ENCODE measurements at regions not wholly inside any gene's neighbourhood (a gene's known extent, or its start where the extent isn't known, plus 50 kb on each side); places are given as distances from the start of the nearest gene placed in this dataset.

GRCh38 chr13:48761256-48761655 lies 107.5 kb downstream of the CYSLTR2 start:
- Histone ChIP-seq H3K27me3 (replicated peaks; ENCODE audit: control insufficient read depth, insufficient read depth, low read length) (no peaks in the 10 kb centered on the region; the same call in 1 of the 2 replicates), H3K4me3 (replicated peaks; ENCODE audit: low read depth, low read length) (no peak overlapping the region), H3K36me3 (ENCODE audit: control insufficient read depth, insufficient read depth, low read length) (no peaks in the 10 kb centered on the region)
- no peak for DNase-seq (ENCODE audit: extremely low read depth, insufficient read length)
- TF ChIP-seq CTCF (IDR thresholded peaks at IDR 0.05; ENCODE audit: insufficient read depth, low read length, poor library complexity, severe bottlenecking) = no peak

- Histone ChIP-seq H3K36me3 (ENCODE audit: control insufficient read depth, insufficient read depth, low read length) (no peaks in the 10 kb centered on the region), H3K27me3 (replicated peaks; ENCODE audit: control insufficient read depth, insufficient read depth, low read length) (no peaks in the 10 kb centered on the region; the same call in none of the 2 replicates), H3K4me3 (replicated peaks; ENCODE audit: low read depth, low read length) (no peak overlapping the region)
- peak; percentile 26 for DNase-seq (ENCODE audit: extremely low read depth, insufficient read length)
- TF ChIP-seq CTCF (IDR thresholded peaks at IDR 0.05; ENCODE audit: insufficient read depth, low read length, poor library complexity, severe bottlenecking) = peak; percentile 97
These were observed 115.5 kb downstream of the CYSLTR2 start for GRCh38 chr13:48769107-48769704.

DNA sequence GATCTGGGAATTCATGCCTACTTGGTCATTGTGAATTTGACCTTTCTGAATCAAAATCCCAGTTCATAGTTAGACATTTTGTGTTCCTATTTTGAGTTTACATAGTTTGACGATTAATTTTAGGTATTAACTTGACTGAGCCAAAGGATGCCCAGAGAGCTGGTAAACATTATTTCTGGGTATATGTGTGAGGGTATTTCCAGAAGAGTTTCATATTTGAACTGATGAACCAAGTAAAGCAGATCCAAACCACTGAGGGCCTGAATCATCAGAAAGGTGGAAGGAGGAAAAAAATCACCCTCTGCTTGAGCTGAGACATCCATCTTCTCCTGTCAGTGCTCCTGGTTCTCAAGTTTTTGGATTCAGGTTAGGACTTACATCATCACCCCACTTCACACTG lies 116.6 kb downstream of the CYSLTR2 start:
- Histone ChIP-seq H3K27me3 (replicated peaks; ENCODE audit: control insufficient read depth, insufficient read depth, low read length) (no peaks in the 10 kb centered on the region; the same call in none of the 2 replicates), H3K36me3 (ENCODE audit: control insufficient read depth, insufficient read depth, low read length) (no peaks in the 10 kb centered on the region), H3K4me3 (replicated peaks; ENCODE audit: low read depth, low read length) (no peak overlapping the region)
- no peak for TF ChIP-seq CTCF (IDR thresholded peaks at IDR 0.05; ENCODE audit: insufficient read depth, low read length, poor library complexity, severe bottlenecking)
- no peak for DNase-seq (ENCODE audit: extremely low read depth, insufficient read length)

DNA sequence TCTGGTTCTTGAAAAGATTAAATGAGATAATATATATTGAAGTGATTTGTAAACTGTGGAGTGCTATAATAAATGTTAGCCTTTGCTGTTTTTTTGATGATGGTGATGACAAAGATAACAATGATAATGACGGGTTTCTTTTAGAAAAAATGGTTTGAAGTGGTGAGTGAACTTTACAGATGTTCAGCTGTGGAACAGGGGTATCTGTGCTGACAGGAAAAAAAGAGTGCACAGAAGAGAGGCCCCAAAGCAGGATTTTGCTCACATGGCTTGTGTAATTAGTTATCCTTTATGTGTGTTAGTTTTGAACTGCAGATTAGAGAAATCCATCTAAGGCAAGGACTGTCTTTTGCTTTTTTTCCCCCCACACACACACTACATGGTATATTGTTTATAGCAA lies 119.2 kb downstream of the CYSLTR2 start:
- Histone ChIP-seq H3K27me3 (replicated peaks; ENCODE audit: control insufficient read depth, insufficient read depth, low read length) (no peaks in the 10 kb centered on the region; the same call in none of the 2 replicates), H3K36me3 (ENCODE audit: control insufficient read depth, insufficient read depth, low read length) (no peaks in the 10 kb centered on the region), H3K4me3 (replicated peaks; ENCODE audit: low read depth, low read length) (no peak overlapping the region)
- no peak for TF ChIP-seq CTCF (IDR thresholded peaks at IDR 0.05; ENCODE audit: insufficient read depth, low read length, poor library complexity, severe bottlenecking)
- DNase-seq (ENCODE audit: extremely low read depth, insufficient read length) = no peak

DNA sequence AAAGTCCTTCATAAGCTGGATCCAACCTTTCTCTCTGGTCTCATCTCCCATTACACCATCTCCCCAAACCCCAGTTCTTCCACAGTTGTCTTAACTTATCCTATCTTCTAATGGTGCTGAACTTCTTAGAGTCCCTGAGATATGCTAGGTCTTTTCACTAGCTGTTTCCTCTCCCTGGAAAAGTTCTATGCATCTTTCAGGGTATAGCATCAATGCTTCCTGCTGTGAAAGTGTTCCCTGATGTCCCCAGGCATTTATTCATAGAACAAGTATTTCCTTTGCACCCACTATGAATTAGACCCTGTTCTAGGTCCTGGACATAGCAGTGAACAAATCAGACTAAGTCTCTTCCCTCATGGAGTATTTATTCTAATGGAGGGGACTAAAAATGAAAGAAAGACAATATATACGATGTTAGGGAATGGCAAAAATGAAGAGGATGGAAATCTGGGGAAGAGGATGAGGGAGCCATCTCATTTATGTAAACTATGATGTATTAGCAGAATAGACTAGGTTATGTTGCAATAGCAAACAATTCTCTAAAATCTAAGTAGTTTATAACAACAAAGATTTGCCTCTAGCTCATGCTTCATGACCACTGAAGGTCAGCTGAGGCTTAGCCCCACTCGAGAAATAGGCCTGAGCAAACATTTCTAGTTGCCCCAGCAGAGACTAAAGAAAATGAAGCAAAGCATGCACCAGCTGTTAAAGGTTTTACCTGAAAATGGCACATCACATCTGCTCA lies 120.0 kb downstream of the CYSLTR2 start:
- H3K4me3 ChIP-seq (replicated peaks; ENCODE audit: low read depth, low read length) = no peak overlapping the region
- TF ChIP-seq CTCF (IDR thresholded peaks at IDR 0.05; ENCODE audit: insufficient read depth, low read length, poor library complexity, severe bottlenecking) = no peak
- no peak for DNase-seq (ENCODE audit: extremely low read depth, insufficient read length)
- H3K27me3 ChIP-seq (replicated peaks; ENCODE audit: control insufficient read depth, insufficient read depth, low read length) = no peaks in the 10 kb centered on the region; the same call in none of the 2 replicates
- no peaks in the 10 kb centered on the region for H3K36me3 ChIP-seq (ENCODE audit: control insufficient read depth, insufficient read depth, low read length)
